Muscle layer of duodenum (tissue), 2 donors: ENCODE measurements at regions not wholly inside any gene's neighbourhood (a gene's known extent, or its start where the extent isn't known, plus 50 kb on each side); places are given as distances from the start of the nearest gene placed in this dataset.

ENCODE experiments used
- H3K27ac ChIP-seq: one replicate; pipeline ENCODE4 v1.7.0; 2013; ENCODE audit warnings: mild to moderate bottlenecking, low read length
- H3K27me3 ChIP-seq: one replicate; pipeline ENCODE4 v1.7.0; 2013; ENCODE audit warnings: low read depth, mild to moderate bottlenecking, control low read depth, low read length
- H3K36me3 ChIP-seq, 2 donors: one replicate each; pipeline ENCODE4 v1.7.0; 2013; ENCODE audit warnings: low read length in 2 of 2, control low read depth in 1 of 2, mild to moderate bottlenecking in 1 of 2; ENCODE audit not compliant: insufficient read depth in 2 of 2, control insufficient read depth in 1 of 2
- H3K4me1 ChIP-seq, 2 donors: one replicate each; pipeline ENCODE4 v1.7.0; 2013; ENCODE audit warnings: low read length in 2 of 2, mild to moderate bottlenecking in 2 of 2, control low read depth in 1 of 2, moderate library complexity in 1 of 2; ENCODE audit not compliant: insufficient read depth in 2 of 2, control insufficient read depth in 1 of 2
- H3K4me3 ChIP-seq, 2 donors: one replicate each; pipeline ENCODE4 v1.7.0; 2013; ENCODE audit warnings: low read length in 2 of 2, low read depth in 1 of 2, mild to moderate bottlenecking in 1 of 2
- H3K9me3 ChIP-seq, 2 donors: one replicate each; pipeline ENCODE4 v1.7.0; 2013; ENCODE audit warnings: low read length in 2 of 2, control low read depth in 1 of 2, mild to moderate bottlenecking in 1 of 2; ENCODE audit not compliant: control insufficient read depth in 1 of 2
- donor health status: healthy.

- no peaks in the 10 kb centered on the region for H3K36me3 ChIP-seq
- no peaks in the 10 kb centered on the region for H3K27me3 ChIP-seq
- no peak overlapping the region for H3K27ac ChIP-seq
- no peaks in the 10 kb centered on the region for H3K4me1 ChIP-seq
- no peaks in the 10 kb centered on the region for H3K9me3 ChIP-seq
- no peak overlapping the region for H3K4me3 ChIP-seq
Measured at GRCh38 chrX:13140007-13140406, 95.6 kb upstream of the FAM9C start.

- no peaks in the 10 kb centered on the region for H3K36me3 ChIP-seq
- H3K4me3 ChIP-seq = no peak overlapping the region
- no peak overlapping the region for H3K27ac ChIP-seq
- no peaks in the 10 kb centered on the region for H3K4me1 ChIP-seq
- no peaks in the 10 kb centered on the region for H3K9me3 ChIP-seq
- H3K27me3 ChIP-seq = no peaks in the 10 kb centered on the region
Measured at GRCh38 chrX:13131396-13132137, 87.1 kb upstream of the FAM9C start.

- H3K4me1 ChIP-seq = no peaks in the 10 kb centered on the region
- H3K27me3 ChIP-seq = no peaks in the 10 kb centered on the region
- no peaks in the 10 kb centered on the region for H3K36me3 ChIP-seq
- H3K4me3 ChIP-seq = no peak overlapping the region
- H3K9me3 ChIP-seq = no peaks in the 10 kb centered on the region
- H3K27ac ChIP-seq = no peak overlapping the region
Measured at GRCh38 chrX:13130816-13131215, 86.4 kb upstream of the FAM9C start.

GRCh38 chrX:13128104-13128503 lies 83.7 kb upstream of the FAM9C start:
- H3K27me3 ChIP-seq = no peaks in the 10 kb centered on the region
- no peaks in the 10 kb centered on the region for H3K36me3 ChIP-seq
- peaks cover 5 to 6% of the 10 kb centered on the region in 2 donors for H3K4me1 ChIP-seq
- no peaks in the 10 kb centered on the region for H3K9me3 ChIP-seq
- no peak overlapping the region for H3K4me3 ChIP-seq
- no peak overlapping the region for H3K27ac ChIP-seq

DNA sequence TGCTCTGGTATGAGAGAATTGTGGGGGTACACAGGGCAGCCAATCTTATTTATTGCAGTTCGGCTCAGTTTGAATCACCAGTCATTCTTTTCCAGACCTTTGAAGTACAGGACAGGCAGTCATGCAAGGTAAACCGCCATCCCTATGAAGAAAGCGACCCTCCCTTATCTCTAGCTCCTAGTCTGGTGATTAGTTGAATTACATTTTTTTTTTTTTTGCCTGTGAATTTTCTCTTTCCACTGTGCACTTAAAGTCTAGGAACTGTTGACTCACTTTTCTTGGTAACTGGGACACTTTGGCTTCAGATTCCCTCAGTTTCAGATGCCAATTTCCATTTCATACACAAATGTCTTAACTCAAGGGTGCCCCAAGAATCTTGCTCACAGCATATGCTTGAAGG lies 82.4 kb upstream of the FAM9C start:
- Histone ChIP-seq H3K4me3 (no peak overlapping the region), H3K4me1 (peaks cover 5 to 6% of the 10 kb centered on the region in 2 donors), H3K27me3 (no peaks in the 10 kb centered on the region), H3K27ac (no peak overlapping the region), H3K36me3 (no peaks in the 10 kb centered on the region), H3K9me3 (no peaks in the 10 kb centered on the region)

- H3K4me3 ChIP-seq = no peak overlapping the region
- no peak overlapping the region for H3K27ac ChIP-seq
- H3K4me1 ChIP-seq = peaks cover 5 to 6% of the 10 kb centered on the region in 2 donors
- H3K27me3 ChIP-seq = no peaks in the 10 kb centered on the region
- H3K36me3 ChIP-seq = no peaks in the 10 kb centered on the region
- no peaks in the 10 kb centered on the region for H3K9me3 ChIP-seq
Measured at GRCh38 chrX:13125188-13125587, 80.8 kb upstream of the FAM9C start.

GRCh38 chrX:13123857-13124345 lies 79.5 kb upstream of the FAM9C start:
- H3K36me3 ChIP-seq = no peaks in the 10 kb centered on the region
- H3K27me3 ChIP-seq = no peaks in the 10 kb centered on the region
- peaks cover 5 to 6% of the 10 kb centered on the region in 2 donors for H3K4me1 ChIP-seq
- H3K27ac ChIP-seq = peak overlapping the region; percentile 23
- H3K4me3 ChIP-seq = no peak overlapping the region
- H3K9me3 ChIP-seq = no peaks in the 10 kb centered on the region

DNA sequence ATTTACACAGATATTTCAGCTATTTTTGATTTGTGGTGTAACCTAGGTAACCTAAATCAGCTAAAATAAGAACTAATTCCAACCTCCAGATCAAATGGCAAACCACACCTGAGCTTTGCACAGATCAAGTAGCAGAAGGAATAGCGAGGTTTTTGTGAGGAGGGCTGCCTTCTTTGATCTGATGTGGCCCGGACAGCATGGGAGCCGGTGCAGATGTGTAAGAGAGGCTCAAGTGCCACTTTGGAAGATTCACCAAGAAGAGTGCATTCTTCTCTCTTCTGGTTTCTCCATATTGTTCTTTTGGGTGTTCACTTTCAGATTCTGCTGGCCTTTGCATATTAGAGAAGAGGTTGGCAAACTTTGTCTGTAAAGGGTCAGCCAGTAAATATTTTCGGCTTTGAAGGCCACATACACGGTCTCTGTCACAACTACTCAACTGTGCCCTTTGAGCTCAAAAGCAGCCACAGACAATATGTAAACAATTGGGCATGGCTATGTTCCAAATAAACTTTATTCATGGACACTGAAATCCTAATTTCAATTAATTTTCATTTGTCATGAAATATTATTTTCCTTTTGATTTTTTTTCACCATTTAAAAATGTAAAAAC lies 78.9 kb upstream of the FAM9C start:
- Histone ChIP-seq H3K4me1 (peaks cover 5 to 6% of the 10 kb centered on the region in 2 donors), H3K27me3 (no peaks in the 10 kb centered on the region), H3K4me3 (no peak overlapping the region), H3K36me3 (no peaks in the 10 kb centered on the region), H3K27ac (no peak overlapping the region), H3K9me3 (no peaks in the 10 kb centered on the region)

- no peak overlapping the region for H3K27ac ChIP-seq
- H3K9me3 ChIP-seq = no peaks in the 10 kb centered on the region
- H3K27me3 ChIP-seq = no peaks in the 10 kb centered on the region
- no peaks in the 10 kb centered on the region for H3K36me3 ChIP-seq
- peaks cover 5 to 6% of the 10 kb centered on the region in 2 donors for H3K4me1 ChIP-seq
- no peak overlapping the region for H3K4me3 ChIP-seq
Measured at GRCh38 chrX:13121020-13121555, 76.7 kb upstream of the FAM9C start.

- no peaks in the 10 kb centered on the region for H3K9me3 ChIP-seq
- H3K27me3 ChIP-seq = no peaks in the 10 kb centered on the region
- H3K36me3 ChIP-seq = no peaks in the 10 kb centered on the region
- peaks cover 5 to 6% of the 10 kb centered on the region in 2 donors for H3K4me1 ChIP-seq
- peak overlapping the region; percentile 51 for H3K27ac ChIP-seq
- no peak overlapping the region for H3K4me3 ChIP-seq
Measured at GRCh38 chrX:13120017-13120416, 75.6 kb upstream of the FAM9C start.

GRCh38 chrX:13119386-13119785 lies 75.0 kb upstream of the FAM9C start:
- Histone ChIP-seq H3K27ac (peak overlapping the region; percentile 5), H3K36me3 (no peaks in the 10 kb centered on the region), H3K4me1 (peaks cover 3 to 6% of the 10 kb centered on the region in 2 donors), H3K27me3 (no peaks in the 10 kb centered on the region), H3K4me3 (no peak overlapping the region), H3K9me3 (no peaks in the 10 kb centered on the region)
